IPS-18a (cell line): ENCODE measurements at regions not wholly inside any gene's neighbourhood (a gene's known extent, or its start where the extent isn't known, plus 50 kb on each side); places are given as distances from the start of the nearest gene placed in this dataset.

Source experiments
- H3K27ac ChIP-seq: one replicate; pipeline ENCODE4 v1.5.1; 2013; ENCODE audit warnings: low read length
- H3K27me3 ChIP-seq: one replicate; pipeline ENCODE4 v1.6.1; 2013; ENCODE audit warnings: mild to moderate bottlenecking, low read length; ENCODE audit not compliant: control insufficient read depth, insufficient read depth
- H3K36me3 ChIP-seq: one replicate; pipeline ENCODE4 v1.6.1; 2013; ENCODE audit warnings: low read depth, low read length; ENCODE audit not compliant: control insufficient read depth
- H3K4me1 ChIP-seq: one replicate; pipeline ENCODE4 v1.6.1; 2013; ENCODE audit warnings: low read depth, low read length; ENCODE audit not compliant: control insufficient read depth
- H3K4me3 ChIP-seq: one replicate; pipeline ENCODE4 v1.5.1; 2013; ENCODE audit warnings: low read length
- H3K9ac ChIP-seq: one replicate; pipeline ENCODE4 v1.6.1; 2013; ENCODE audit warnings: mild to moderate bottlenecking, low read length, moderate library complexity
- H3K9me3 ChIP-seq: one replicate; pipeline ENCODE4 v1.6.1; 2013; ENCODE audit warnings: low read depth, low read length; ENCODE audit not compliant: control insufficient read depth

GRCh38 chr3:64464955-64465354, 222.8 kb downstream of the ADAMTS9 start:
- H3K27ac ChIP-seq: no peak overlapping the region
- no peaks in the 10 kb centered on the region for H3K4me1 ChIP-seq

GRCh38 chr3:64463981-64464380, 223.8 kb downstream of the ADAMTS9 start:
- H3K27ac ChIP-seq: no peak overlapping the region
- no peaks in the 10 kb centered on the region for H3K36me3 ChIP-seq
- H3K27me3 ChIP-seq: no peaks in the 10 kb centered on the region
- H3K9ac ChIP-seq: no peak overlapping the region
- no peak overlapping the region for H3K4me3 ChIP-seq
- H3K4me1 ChIP-seq: no peaks in the 10 kb centered on the region
- no peaks in the 10 kb centered on the region for H3K9me3 ChIP-seq

More at GRCh38 chr3:64464955-64465354, 222.8 kb downstream of the ADAMTS9 start:
- H3K4me3 ChIP-seq: no peak overlapping the region
- no peaks in the 10 kb centered on the region for H3K36me3 ChIP-seq
- no peaks in the 10 kb centered on the region for H3K9me3 ChIP-seq
- H3K9ac ChIP-seq: no peak overlapping the region
- H3K27me3 ChIP-seq: no peaks in the 10 kb centered on the region

GRCh38 chr3:64462203-64462602, 225.6 kb downstream of the ADAMTS9 start:
- Histone ChIP-seq H3K27ac (no peak overlapping the region), H3K4me3 (no peak overlapping the region), H3K9ac (no peak overlapping the region), H3K4me1 (no peaks in the 10 kb centered on the region), H3K9me3 (no peaks in the 10 kb centered on the region), H3K27me3 (no peaks in the 10 kb centered on the region), H3K36me3 (no peaks in the 10 kb centered on the region)

- H3K36me3 ChIP-seq: no peaks in the 10 kb centered on the region
- H3K27me3 ChIP-seq: no peaks in the 10 kb centered on the region
- no peak overlapping the region for H3K4me3 ChIP-seq
- H3K9me3 ChIP-seq: no peaks in the 10 kb centered on the region
- H3K9ac ChIP-seq: no peak overlapping the region
- no peak overlapping the region for H3K27ac ChIP-seq
- peaks cover 11% of the 10 kb centered on the region for H3K4me1 ChIP-seq
These were observed 226.9 kb downstream of the ADAMTS9 start for GRCh38 chr3:64460877-64461276.

- no peaks in the 10 kb centered on the region for H3K9me3 ChIP-seq
- no peak overlapping the region for H3K4me3 ChIP-seq
- no peak overlapping the region for H3K9ac ChIP-seq
- H3K36me3 ChIP-seq: no peaks in the 10 kb centered on the region
- no peak overlapping the region for H3K27ac ChIP-seq
- no peaks in the 10 kb centered on the region for H3K27me3 ChIP-seq
- peaks cover 11% of the 10 kb centered on the region for H3K4me1 ChIP-seq
These were observed 227.6 kb downstream of the ADAMTS9 start for GRCh38 chr3:64460141-64460730.

GRCh38 chr3:64459711-64460110, 228.1 kb downstream of the ADAMTS9 start:
- no peaks in the 10 kb centered on the region for H3K9me3 ChIP-seq
- H3K27ac ChIP-seq: no peak overlapping the region
- H3K9ac ChIP-seq: no peak overlapping the region

GRCh38 chr3:64457811-64458210, 230.0 kb downstream of the ADAMTS9 start:
- Histone ChIP-seq H3K4me3 (no peak overlapping the region), H3K9me3 (no peaks in the 10 kb centered on the region), H3K36me3 (no peaks in the 10 kb centered on the region), H3K27ac (no peak overlapping the region), H3K4me1 (peaks cover 11% of the 10 kb centered on the region), H3K9ac (no peak overlapping the region), H3K27me3 (no peaks in the 10 kb centered on the region)

More at GRCh38 chr3:64459711-64460110, 228.1 kb downstream of the ADAMTS9 start:
- H3K4me3 ChIP-seq: no peak overlapping the region
- H3K4me1 ChIP-seq: peaks cover 11% of the 10 kb centered on the region
- H3K36me3 ChIP-seq: no peaks in the 10 kb centered on the region
- no peaks in the 10 kb centered on the region for H3K27me3 ChIP-seq

- Histone ChIP-seq H3K9me3 (no peaks in the 10 kb centered on the region), H3K4me3 (no peak overlapping the region), H3K27ac (no peak overlapping the region), H3K9ac (no peak overlapping the region), H3K27me3 (no peaks in the 10 kb centered on the region), H3K4me1 (peaks cover 11% of the 10 kb centered on the region), H3K36me3 (no peaks in the 10 kb centered on the region)
These were observed 231.1 kb downstream of the ADAMTS9 start for GRCh38 chr3:64456674-64457073.

GRCh38 chr3:64455351-64455750, 230.1 kb upstream of the PRICKLE2 start:
- Histone ChIP-seq H3K9me3 (no peaks in the 10 kb centered on the region), H3K9ac (no peak overlapping the region), H3K4me3 (no peak overlapping the region), H3K4me1 (peaks cover 11% of the 10 kb centered on the region), H3K27ac (no peak overlapping the region), H3K36me3 (no peaks in the 10 kb centered on the region), H3K27me3 (no peaks in the 10 kb centered on the region)

GRCh38 chr3:64454768-64455167, 229.5 kb upstream of the PRICKLE2 start:
- H3K27me3 ChIP-seq: no peaks in the 10 kb centered on the region
- H3K4me1 ChIP-seq: peaks cover 11% of the 10 kb centered on the region
- no peaks in the 10 kb centered on the region for H3K36me3 ChIP-seq
- no peaks in the 10 kb centered on the region for H3K9me3 ChIP-seq
- H3K4me3 ChIP-seq: no peak overlapping the region
- H3K27ac ChIP-seq: no peak overlapping the region
- no peak overlapping the region for H3K9ac ChIP-seq

GRCh38 chr3:64454179-64454578, 228.9 kb upstream of the PRICKLE2 start:
- no peaks in the 10 kb centered on the region for H3K36me3 ChIP-seq
- H3K27ac ChIP-seq: no peak overlapping the region
- no peak overlapping the region for H3K9ac ChIP-seq
- H3K27me3 ChIP-seq: no peaks in the 10 kb centered on the region
- H3K4me3 ChIP-seq: no peak overlapping the region
- H3K4me1 ChIP-seq: peaks cover 11% of the 10 kb centered on the region
- no peaks in the 10 kb centered on the region for H3K9me3 ChIP-seq

GRCh38 chr3:64451283-64452012, 226.2 kb upstream of the PRICKLE2 start:
- Histone ChIP-seq H3K27ac (no peak overlapping the region), H3K27me3 (peaks cover 5% of the 10 kb centered on the region), H3K4me3 (no peak overlapping the region), H3K9me3 (no peaks in the 10 kb centered on the region), H3K4me1 (peaks cover 3% of the 10 kb centered on the region), H3K9ac (no peak overlapping the region), H3K36me3 (no peaks in the 10 kb centered on the region)
